HEK293T (cell line): ENCODE measurements at regions not wholly inside any gene's neighbourhood (a gene's known extent, or its start where the extent isn't known, plus 50 kb on each side); places are given as distances from the start of the nearest gene placed in this dataset.

Source experiments
- ARNT ChIP-seq: fragments of 450-650 bp; IDR thresholded peaks from 2 replicates; pipeline ENCODE4 v1.6.1; 2017; ENCODE audit warnings: mild to moderate bottlenecking
- FOXM1 ChIP-seq: fragments of 450-650 bp; IDR thresholded peaks from 2 replicates; pipeline ENCODE4 v1.6.1; 2017; ENCODE audit warnings: mild to moderate bottlenecking, borderline replicate concordance
- TARDBP ChIP-seq: fragments of 450-650 bp; IDR thresholded peaks from 2 replicates; pipeline ENCODE4 v1.6.1; 2016

- TF ChIP-seq ARNT: no peak
- no peak for TF ChIP-seq TARDBP
- no peak for TF ChIP-seq FOXM1
Observed at GRCh38 chr3:189118896-189119295, 52.9 kb upstream of the TPRG1 start.
